ENCODE measurements at regions not wholly inside any gene's neighbourhood (a gene's known extent, or its start where the extent isn't known, plus 50 kb on each side); places are given as distances from the start of the nearest gene placed in this dataset.
A peak's percentile ranks its signal among the peaks of the same experiment; 100 is the strongest.
"Not testable (repeated sequence)": the region's sequence is repeated elsewhere in the genome, so short reads cannot be mapped to it uniquely, and the experiment has no call there.

- DNase-seq = not testable (repeated sequence)
Observed at GRCh38 chr3:152151877-152152765, 116.6 kb upstream of the MBNL1 start.

GRCh38 chr3:152153115-152153514 is 115.6 kb upstream of the MBNL1 start:
- DNase-seq = not testable (repeated sequence)

- no peak for DNase-seq
Observed at GRCh38 chr3:152155246-152156020, 113.3 kb upstream of the MBNL1 start.

GRCh38 chr3:152156880-152157279 is 111.8 kb upstream of the MBNL1 start:
- no peak for DNase-seq

- DNase-seq = no peak
Observed at GRCh38 chr3:152157337-152157736, 111.4 kb upstream of the MBNL1 start.

GRCh38 chr3:152159328-152159727 is 109.4 kb upstream of the MBNL1 start:
- no peak for DNase-seq

GRCh38 chr3:152160350-152161011 is 108.2 kb upstream of the MBNL1 start:
- DNase-seq = no peak

GRCh38 chr3:152172460-152172859 is 96.3 kb upstream of the MBNL1 start:
- DNase-seq = no peak

- DNase-seq = no peak
Observed at GRCh38 chr3:152173627-152174026, 95.1 kb upstream of the MBNL1 start.

GRCh38 chr3:152174876-152175527 is 93.7 kb upstream of the MBNL1 start:
- DNase-seq = no peak

GRCh38 chr3:152175528-152175889 is 93.2 kb upstream of the MBNL1 start:
- DNase-seq = no peak

GRCh38 chr3:152176241-152176640 is 92.5 kb upstream of the MBNL1 start:
- DNase-seq = no peak

GRCh38 chr3:152176998-152177397 is 91.7 kb upstream of the MBNL1 start:
- DNase-seq = no peak

- no peak for DNase-seq
Observed at GRCh38 chr3:152177757-152178156, 91.0 kb upstream of the MBNL1 start.

- peak in 21 of 51 donors; percentile 0 to 41 (median 16) for DNase-seq
Observed at GRCh38 chr3:152183473-152183872, 85.3 kb upstream of the MBNL1 start.

- no peak for DNase-seq
Observed at GRCh38 chr3:152184971-152185686, 83.6 kb upstream of the MBNL1 start.

- no peak for DNase-seq
Observed at GRCh38 chr3:152185891-152186630, 82.7 kb upstream of the MBNL1 start.

- no peak for DNase-seq
Observed at GRCh38 chr3:152190636-152191183, 78.0 kb upstream of the MBNL1 start.

- no peak for DNase-seq
Observed at GRCh38 chr3:152192050-152192449, 76.7 kb upstream of the MBNL1 start.
